HT-29 (cell line): ENCODE measurements at regions not wholly inside any gene's neighbourhood (a gene's known extent, or its start where the extent isn't known, plus 50 kb on each side); places are given as distances from the start of the nearest gene placed in this dataset.
"Not testable (repeated sequence)": the region's sequence is repeated elsewhere in the genome, so short reads cannot be mapped to it uniquely, and the experiment has no call there.

Experiments
- DNase-seq: peaks from one replicate; pipeline ENCODE4 v3.0.0-alpha.2; 2015; ENCODE audit warnings: low spot score

DNA sequence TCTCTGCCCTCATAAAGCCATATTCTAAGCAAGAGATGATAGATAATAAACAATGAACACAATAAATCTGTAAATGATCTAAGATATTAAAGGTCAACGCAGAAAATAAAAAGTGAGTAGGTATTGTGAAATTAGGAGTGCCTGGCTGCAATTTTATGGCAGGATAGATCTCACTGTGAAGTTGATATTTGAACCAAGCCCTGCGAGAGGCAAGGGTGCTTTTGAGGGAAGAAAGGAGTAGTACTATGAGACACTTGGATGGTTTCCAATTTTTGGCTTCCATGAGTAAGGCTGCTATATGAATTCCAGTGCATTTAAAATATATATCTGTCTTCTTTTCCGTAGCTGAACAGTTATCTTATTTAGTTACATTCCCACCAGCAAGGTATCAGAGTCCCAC lies 720.0 kb upstream of the CNTN5 start:
- DNase-seq = no peak

DNA sequence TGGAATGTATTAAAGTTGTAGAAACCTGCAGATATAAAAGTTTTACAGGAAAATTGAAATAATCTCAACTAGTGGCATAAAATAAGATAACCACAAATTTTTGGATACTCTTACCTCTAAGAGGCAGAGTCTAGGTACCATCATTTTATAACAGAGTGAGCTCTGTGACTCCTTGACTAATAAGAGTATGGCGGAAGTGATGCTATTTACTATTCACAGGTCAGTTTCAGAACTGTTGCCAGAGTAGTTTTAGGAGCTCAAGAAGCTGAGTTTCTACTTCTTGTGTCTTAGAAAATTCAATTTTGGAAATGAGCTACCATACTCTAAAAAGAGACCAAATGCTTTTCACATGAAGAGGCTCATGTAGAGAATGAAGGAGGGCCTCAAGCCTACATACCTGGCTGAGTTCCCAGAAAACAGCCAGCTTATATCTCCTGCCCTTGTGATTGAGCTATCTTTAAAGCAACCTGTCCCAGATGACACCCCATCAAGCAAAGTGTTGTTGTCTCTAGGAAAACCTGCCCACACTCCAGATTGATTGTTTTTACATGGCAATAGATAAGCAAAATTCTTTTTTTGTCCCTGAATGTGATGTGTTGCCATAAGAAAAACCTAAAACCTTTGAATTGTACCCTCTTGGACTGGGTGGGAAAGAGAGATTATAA lies 712.8 kb upstream of the CNTN5 start:
- DNase-seq = no peak

DNA sequence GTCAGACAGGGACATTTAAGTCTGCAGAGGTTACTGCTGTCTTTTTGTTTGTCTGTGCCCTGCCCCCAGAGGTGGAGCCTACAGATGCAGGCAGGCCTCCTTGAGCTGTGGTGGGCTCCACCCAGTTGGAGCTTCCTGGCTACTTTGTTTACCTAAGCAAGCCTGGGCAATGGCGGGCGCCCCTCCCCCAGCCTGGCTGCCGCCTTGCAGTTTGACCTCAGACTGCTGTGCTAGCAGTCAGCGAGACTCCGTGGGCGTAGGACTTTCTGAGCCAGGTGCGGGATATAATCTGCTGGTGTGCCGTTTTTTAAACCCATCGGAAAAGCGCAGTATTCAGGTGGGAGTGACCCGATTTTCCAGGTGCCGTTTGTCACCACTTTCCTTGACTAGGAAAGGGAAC lies 690.4 kb upstream of the CNTN5 start:
- not testable (repeated sequence) for DNase-seq

DNA sequence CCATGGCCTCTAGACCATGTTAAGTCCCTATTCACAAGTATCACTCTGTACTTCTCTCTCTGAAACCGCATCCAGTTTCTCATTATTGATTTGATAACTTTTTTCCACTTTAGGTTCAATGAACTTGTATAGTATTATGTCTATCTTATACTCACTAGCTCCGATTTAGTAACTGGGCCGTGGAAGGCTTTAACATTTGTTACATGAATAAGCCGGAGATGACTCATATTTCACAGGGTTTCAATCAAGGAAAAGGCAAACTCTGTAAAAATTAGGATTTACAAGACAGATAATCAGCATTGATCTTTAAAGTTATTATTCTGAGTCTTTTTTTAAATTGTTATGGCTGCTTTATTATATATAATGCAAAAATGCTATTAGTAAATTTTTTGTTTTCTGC lies 662.2 kb upstream of the CNTN5 start:
- no peak for DNase-seq

DNA sequence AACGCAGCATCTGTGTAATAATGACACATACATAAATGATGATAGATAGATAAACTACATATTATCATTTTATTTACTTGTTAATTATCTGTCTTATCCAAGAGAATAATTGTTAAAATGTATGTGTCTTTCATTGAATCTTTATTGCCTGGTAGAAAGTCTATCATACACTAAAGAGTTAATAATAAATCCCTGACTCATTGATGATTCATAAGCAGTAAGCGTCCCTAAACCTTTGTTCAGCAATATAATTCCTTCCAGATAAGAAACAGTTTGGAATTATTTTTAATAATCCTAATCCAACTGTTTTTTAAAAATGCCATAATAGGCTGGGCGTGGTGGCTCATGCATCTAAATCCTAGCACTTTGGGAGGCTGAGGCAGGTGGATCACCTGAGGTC lies 655.6 kb upstream of the CNTN5 start:
- peak; percentile 9 for DNase-seq

DNA sequence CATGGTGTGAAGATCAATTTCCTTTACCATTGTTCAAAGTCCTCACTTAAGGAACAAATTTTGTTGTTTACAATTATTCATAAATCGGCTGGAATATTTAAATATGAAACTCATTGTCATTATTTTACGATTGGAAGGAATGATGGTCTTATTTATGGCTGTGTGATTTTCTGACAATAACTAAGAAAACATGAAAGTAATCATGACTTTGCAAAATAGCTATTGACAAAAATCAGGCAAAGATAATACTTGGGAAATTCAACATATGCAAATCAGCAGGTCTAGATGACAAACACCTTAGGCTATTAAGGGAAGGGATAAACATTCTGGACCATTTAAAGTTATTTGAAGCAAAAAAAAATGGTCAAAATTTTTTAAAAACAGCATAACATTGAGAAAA lies 654.8 kb upstream of the CNTN5 start:
- no peak for DNase-seq

DNA sequence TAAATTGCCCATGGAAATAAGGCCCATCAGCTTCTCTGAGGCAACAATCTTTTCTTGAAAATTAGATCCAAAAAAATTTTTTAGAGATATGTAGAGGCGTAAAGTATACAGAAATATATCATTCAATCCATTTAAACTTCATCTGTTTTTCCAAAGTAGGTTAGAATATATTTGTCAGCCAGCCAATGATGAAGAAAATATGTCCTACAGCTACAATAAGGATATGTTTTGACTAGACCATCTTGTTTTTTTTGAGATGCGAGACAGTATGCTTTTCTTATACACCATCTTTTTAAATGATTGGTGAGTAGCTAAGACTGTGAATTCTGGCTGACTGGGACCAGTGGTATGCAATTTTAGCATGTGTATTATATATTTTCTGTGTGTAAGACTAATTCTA lies 630.4 kb upstream of the CNTN5 start:
- DNase-seq = no peak

DNA sequence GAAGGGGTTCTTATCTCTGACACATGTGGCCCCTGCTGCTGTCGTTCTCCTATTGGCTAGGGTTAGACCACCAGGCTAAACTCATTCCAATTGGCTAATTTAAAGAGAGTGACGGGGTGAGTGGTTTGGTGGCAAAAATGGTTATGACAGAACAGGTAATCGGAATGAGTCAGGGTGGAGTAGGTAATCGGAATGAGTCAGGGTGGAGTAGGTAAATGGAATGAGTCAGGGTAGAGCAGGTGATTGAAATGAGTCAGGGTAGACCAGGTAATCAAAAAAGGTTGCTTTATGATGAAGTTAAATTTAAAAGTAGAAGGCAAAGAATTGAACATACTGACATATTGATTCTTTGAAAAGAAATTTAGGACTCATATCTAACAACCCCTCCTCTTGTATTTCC lies 626.2 kb upstream of the CNTN5 start:
- peak; percentile 5 for DNase-seq

DNA sequence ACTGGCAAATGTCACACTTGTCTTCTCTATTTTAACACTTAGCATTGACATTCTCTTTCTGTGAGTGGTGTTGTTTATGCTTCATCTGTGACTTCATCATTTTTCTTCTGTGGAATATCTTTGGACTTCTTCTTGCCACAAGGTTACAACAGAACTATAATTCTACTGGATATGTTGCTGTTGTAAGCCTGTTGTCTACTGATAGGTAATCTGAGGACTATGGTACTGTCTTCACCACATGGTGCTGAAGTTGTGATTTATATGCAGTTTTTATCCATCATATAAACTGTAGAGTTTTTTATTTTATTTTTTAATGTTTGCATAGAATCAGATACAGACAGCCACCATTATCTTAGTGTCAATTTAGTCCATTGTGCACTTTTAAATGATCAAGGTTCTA lies 622.2 kb upstream of the CNTN5 start:
- DNase-seq = no peak

DNA sequence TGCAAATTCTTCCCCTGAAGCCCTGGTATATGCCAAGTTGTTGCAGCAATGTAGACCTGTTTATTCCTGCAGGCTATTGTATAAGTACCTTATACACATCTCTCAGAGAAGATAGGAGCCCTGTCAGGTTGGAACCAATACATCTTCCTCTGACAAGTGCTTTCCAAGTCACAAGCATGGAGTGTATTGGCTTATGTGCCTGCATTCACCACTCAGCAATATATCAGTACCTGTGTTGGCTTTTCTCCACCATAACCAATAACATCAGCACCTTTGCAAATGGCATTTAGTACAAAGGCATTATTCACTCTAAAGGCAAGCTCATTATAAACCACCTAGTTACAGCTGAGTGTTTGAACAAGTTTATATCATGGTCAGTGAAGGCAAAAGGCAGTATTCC lies 611.7 kb upstream of the CNTN5 start:
- no peak for DNase-seq

DNA sequence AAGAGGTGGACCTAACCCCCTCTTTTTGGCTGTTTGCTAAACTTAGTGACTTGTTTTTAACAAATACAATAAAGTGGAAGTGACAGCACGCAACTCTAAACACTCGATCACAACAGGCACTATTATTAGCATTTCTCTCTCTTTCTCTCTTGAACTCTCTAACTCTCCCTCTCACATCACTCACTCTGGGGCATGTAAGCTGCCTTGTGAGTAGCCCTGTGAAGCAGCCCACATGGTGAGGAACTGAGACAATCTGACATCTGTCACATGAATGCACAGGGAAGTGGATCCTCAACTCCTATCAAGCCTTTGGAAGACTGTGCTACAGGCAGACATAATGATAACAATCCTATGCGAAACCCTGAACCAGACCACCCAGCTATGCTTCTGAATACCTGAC lies 609.0 kb upstream of the CNTN5 start:
- no peak for DNase-seq

DNA sequence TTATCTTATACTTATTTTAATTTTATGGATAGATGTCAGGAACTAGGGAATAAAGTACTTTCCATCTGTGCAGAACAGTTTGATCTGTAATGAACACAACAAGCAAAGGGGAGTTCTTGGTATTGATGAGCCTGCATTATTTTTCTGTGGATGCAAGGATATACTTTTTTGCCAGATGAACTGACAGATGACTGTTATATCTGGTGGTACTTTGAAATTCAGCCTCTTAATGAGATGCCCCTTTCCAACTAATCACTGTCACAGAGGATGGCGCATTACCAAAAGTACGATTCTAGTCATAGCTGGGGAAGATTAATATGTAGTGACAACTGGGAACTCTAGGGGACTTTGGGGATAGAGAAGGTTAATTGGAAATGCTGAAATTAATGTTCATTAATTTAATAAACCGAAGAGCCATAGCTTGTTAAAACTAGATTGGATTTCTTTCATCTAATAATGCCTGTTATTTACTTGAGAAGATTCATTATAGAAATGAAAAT lies 603.4 kb upstream of the CNTN5 start:
- no peak for DNase-seq

DNA sequence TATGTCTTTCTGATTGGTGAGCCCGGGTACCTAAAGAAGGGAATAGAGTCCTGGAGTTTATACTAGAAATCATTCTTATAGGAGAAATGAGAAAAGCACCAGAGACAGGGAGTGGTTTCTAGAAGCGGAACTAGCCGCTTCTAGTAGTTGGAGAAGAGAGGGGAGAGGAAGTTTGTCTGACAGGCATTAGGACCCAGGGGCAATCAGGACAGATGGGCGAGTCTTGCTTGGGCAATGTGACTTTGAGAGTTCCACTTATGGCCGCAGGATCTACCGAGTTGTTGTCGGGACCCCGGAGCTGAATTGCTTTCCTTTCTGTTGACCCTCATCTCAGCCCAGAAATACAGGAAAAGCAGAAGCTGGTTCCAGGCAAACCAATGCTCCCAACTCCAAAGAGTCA lies 596.8 kb upstream of the CNTN5 start:
- no peak for DNase-seq

DNA sequence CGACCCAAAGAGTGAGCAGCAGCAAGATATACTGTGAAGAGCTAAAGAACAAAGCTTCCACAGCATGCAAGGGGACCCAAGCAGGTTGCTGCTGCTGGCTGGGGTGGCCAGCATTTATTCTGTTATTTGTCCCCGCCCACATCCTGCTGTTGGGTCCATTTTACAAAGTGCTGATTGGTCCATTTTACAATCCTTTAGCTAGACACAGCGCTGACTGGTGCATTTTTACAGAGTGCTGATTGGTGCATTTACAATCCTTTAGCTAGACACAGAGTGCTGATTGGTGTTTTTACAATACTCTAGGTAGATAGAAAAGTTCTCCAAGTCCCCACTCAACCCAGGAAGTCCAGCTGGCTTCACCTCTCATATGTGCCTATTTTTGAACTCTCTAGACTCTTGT lies 596.0 kb upstream of the CNTN5 start:
- DNase-seq = not testable (repeated sequence)

DNA sequence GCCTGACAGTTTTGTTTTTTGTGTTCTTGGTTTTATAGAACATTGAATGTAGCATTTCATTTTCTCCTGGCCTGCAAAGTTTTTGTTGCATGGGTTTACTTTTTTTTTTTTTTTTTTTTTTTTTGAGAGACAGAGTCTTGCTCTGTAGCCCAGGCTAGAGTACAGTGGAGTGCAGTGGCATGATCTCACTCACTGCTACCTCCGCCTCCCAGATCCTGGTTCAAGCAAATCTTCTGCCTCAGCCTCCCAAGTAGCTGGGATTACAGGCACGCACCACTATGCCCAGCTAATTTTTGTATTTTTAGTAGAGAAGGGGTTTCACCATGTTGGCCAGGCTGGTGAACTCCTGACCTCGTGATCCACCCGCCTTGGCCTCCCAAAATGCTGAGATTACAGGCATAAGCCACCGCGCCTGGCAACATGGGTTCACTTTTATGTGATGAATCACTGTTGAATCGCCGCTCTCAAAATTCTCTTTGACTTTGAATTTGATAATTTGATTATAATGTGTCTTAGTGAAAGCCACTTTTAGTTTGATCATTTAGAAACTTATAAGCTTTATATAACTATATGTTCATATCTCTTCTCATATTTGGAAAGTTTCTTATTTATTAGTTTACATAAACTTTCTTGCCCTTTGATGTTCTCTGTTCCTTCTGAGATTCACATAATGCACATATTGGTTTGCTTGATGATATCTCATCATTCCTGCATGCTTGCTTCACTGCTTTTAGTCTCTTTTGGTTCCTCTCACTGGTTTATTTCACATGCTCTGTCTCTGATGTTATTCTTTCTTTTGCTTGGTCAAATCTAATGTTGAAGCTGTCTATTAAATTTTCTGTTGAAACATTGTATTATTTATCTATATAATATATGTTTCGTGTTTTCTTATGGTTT lies 589.0 kb upstream of the CNTN5 start:
- DNase-seq = no peak

DNA sequence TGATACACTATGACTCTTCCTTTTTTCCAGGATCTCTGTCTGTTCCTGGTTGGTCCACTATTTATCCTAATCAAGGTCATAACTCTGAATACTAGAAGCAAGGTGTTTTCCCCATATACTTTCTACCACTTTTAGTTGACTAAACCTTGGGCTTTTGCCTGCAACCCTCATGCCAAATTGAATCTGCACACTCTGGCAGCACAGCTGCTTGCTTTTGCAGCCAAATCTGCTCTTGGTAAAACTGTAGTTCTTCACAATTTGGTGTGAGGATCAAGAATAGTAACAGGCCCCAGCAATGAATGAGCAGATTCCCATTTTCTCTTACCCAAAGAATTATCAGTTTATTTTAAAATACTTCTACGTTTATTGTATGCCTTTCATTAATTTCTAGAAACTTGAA lies 586.5 kb upstream of the CNTN5 start:
- no peak for DNase-seq

DNA sequence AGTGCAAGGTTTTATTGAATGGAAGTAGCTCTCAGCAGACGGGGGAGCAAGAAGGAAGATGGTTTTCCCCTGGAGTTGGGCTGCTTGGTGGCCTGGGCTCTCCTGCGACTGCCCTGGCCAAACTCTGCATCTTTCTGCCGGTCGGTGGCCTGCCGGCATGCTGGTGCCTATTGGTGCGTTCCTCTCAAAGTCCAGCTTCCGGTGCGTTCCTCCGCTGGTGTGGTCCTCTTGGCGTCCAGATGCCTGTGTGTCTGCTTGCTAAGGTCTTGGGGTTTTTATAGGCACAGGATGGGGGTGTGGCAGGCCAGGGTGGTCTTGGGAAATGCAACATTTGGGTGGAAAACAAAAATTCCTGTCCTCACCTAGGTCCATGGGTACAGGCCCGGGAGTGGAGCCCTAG lies 567.4 kb upstream of the CNTN5 start:
- DNase-seq = no peak

DNA sequence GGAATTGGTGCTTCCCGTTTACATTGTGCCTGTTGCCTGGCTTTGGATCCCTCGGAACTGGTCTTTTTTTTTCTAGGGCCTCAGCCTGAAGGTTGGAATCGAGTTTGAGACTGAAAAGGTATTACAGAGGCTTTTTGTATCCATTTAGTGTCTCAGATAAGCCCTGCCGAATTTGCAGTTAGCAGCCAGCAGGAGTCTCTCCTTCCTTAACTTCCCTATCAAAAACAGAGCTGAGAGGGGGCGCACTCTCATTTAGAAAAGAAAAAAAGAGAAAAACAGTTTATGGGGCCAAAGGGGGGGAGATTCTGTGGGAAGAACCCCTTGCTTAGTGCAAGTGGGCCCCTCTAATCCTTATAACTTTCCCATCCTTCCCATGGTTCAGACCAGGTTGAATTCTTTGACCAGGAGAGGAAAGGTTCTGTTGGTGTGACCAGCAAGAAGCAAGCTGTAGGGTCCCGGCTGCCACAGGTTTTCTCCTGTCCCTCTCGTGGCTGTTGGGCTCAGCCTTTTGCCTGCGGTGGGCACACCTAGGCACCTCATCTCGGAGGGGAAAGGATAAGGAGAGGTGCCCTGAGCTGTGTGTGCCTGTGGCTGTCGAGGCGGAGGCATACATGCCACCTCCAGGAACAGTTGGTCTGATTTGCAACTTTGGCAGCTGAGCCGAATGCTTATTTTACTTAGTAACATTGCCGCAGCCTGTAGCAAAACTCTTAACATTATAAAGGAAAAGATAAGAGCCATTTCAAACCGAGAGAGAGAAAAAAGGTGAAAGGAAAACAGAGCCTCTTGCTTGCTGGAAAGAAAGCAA lies 565.0 kb upstream of the CNTN5 start:
- DNase-seq = peak; percentile 5

DNA sequence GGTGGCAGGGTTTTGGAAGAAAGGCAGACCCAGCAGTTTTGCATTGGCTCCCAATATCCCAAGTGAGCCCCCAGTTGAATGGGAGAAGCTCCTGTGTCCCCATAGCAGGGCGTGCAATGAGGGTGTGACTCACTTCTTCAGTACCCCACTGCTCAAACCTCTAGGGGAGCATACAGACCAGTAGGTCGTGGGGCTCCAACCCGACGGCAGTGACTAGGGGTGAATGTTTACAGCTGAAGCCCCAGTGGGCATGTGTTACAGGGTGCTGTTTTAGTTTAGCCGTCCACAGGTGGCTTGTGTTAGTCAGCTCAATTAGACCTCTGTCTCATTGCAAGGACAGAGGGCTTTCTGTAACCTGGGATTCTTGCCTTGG lies 564.5 kb upstream of the CNTN5 start:
- no peak for DNase-seq

DNA sequence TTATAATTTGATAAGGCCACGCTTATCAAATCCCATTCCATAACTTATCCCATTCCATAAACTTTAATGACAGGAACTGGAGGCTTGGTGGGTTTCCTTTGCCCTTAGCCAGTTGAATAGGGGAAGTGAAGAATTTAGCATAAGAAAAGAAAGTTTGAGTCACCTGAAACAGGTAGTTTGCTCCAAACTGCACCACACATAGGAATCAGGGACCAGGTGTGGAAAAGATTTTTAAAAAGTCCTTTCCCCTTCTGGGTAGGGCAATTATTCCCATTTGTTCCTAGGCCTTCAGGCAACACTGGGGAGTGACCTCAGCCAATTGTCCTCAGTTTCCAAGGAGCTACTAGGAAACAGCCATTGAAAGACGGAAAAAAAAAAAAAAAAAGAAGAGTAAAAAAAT lies 525.7 kb upstream of the CNTN5 start:
- DNase-seq = no peak

DNA sequence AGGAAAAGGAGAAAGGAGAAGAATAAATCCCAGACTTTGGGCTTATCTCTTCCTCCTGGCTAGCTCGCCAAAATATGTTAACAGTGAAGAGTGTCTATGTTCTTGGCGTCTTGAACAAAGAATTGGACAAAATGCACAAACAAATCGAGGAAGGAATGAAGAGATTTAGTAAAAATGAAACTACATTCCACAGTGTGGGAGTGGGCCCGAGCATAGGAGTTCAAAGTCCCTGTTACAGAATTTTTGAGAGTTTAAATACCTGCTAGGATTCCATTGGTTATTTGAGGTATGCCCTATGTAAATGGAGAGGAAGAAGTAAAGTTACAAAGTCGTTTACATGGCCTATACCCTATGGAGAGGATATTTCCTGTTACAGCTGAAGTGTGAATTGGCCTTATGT lies 525.1 kb upstream of the CNTN5 start:
- no peak for DNase-seq

DNA sequence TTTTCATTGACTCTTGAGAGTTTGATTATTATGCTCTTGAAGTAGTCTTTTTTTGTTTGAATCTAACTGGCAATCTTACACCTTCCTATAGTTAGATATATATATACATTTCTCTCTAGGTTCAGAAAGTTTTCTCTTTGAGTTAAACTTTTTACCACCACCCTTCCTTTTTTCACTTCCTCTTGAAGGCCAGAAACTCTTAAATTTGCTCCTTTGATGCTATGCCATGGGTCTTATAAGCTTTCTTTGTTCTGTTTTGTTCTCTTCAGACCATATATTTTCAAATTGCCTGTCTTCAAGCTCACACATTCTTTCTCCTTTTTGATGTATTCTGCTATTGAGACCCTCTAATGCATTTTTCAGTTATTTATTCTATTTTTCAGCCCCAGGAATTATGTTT lies 513.5 kb upstream of the CNTN5 start:
- no peak for DNase-seq
